ENCODE measurements at regions not wholly inside any gene's neighbourhood (a gene's known extent, or its start where the extent isn't known, plus 50 kb on each side); places are given as distances from the start of the nearest gene placed in this dataset.
"Not testable (repeated sequence)": the region's sequence is repeated elsewhere in the genome, so short reads cannot be mapped to it uniquely, and the experiment has no call there.

- H3K9me3 ChIP-seq: no peaks in the 10 kb centered on the region
- H3K27ac ChIP-seq: no peak overlapping the region
- TF ChIP-seq CTCF (IDR thresholded peaks at IDR 0.05 in 4 of 5, conservative IDR thresholded peaks at IDR 0.05 in 1 of 5): no peak
- TF ChIP-seq POLR2A (IDR thresholded peaks at IDR 0.05): no peak
- H3K4me1 ChIP-seq: no peaks in the 10 kb centered on the region
- H3K4me3 ChIP-seq: no peak overlapping the region
- H3K36me3 ChIP-seq: no peaks in the 10 kb centered on the region
- intact Hi-C loops (cut with DNase I; ENCODE audit: low total_unique reads): no loop called here
- ATAC-seq (no peak), DNase-seq (no peak)
- H3K27me3 ChIP-seq: no peaks in the 10 kb centered on the region
- in situ Hi-C loops (cut with MboI; ENCODE audit: low sequenced_read_pairs in 4 of 4): no loop called here
Measured at GRCh38 chr17:52606590-52606989, 448.1 kb upstream of the CA10 start.

- no peak overlapping the region for H3K27ac ChIP-seq
- no peaks in the 10 kb centered on the region for H3K36me3 ChIP-seq
- DNase-seq (no peak), ATAC-seq (no peak)
- intact Hi-C loops (cut with DNase I; ENCODE audit: low total_unique reads) (no loop called here), in situ Hi-C loops (cut with MboI; ENCODE audit: low sequenced_read_pairs in 4 of 4) (no loop called here)
- no peaks in the 10 kb centered on the region for H3K9me3 ChIP-seq
- no peaks in the 10 kb centered on the region for H3K27me3 ChIP-seq
- H3K4me3 ChIP-seq: no peak overlapping the region
- TF ChIP-seq CTCF (IDR thresholded peaks at IDR 0.05 in 4 of 5, conservative IDR thresholded peaks at IDR 0.05 in 1 of 5) (no peak), POLR2A (IDR thresholded peaks at IDR 0.05) (no peak)
- no peaks in the 10 kb centered on the region for H3K4me1 ChIP-seq
Measured at GRCh38 chr17:52606098-52606497, 447.6 kb upstream of the CA10 start.

GRCh38 chr17:52604105-52604504 is 445.6 kb upstream of the CA10 start:
- Histone ChIP-seq H3K9me3 (no peaks in the 10 kb centered on the region), H3K27ac (no peak overlapping the region), H3K4me1 (no peaks in the 10 kb centered on the region), H3K36me3 (no peaks in the 10 kb centered on the region), H3K4me3 (no peak overlapping the region), H3K27me3 (no peaks in the 10 kb centered on the region)
- no peak for DNase-seq
- TF ChIP-seq POLR2A (IDR thresholded peaks at IDR 0.05) (no peak), CTCF (IDR thresholded peaks at IDR 0.05 in 4 of 5, conservative IDR thresholded peaks at IDR 0.05 in 1 of 5) (no peak)
- ATAC-seq: no peak
- in situ Hi-C loops (cut with MboI; ENCODE audit: low sequenced_read_pairs in 4 of 4): no loop called here
- intact Hi-C loops (cut with DNase I; ENCODE audit: low total_unique reads): no loop called here

GRCh38 chr17:52597452-52598215 is 439.1 kb upstream of the CA10 start:
- in situ Hi-C loops (cut with MboI; ENCODE audit: low sequenced_read_pairs in 4 of 4): loop anchor here in 1 of 4 donors (25.0 kb wide), 1 partner anchor 540 kb away; no protein-coding TSS in a partner anchor
- ATAC-seq: not testable (repeated sequence)

GRCh38 chr17:52594516-52594915 is 436.0 kb upstream of the CA10 start:
- in situ Hi-C loops (cut with MboI; ENCODE audit: low sequenced_read_pairs in 4 of 4): loop anchor here in 1 of 4 donors (25.0 kb wide), 1 partner anchor 543 kb away; no protein-coding TSS in a partner anchor
- intact Hi-C loops (cut with DNase I; ENCODE audit: low total_unique reads): no loop called here

More at GRCh38 chr17:52597452-52598215, 439.1 kb upstream of the CA10 start:
- H3K27ac ChIP-seq; intact Hi-C loops (cut with DNase I; ENCODE audit: low total_unique reads); H3K9me3 ChIP-seq; H3K4me1 ChIP-seq; H3K27me3 ChIP-seq; H3K36me3 ChIP-seq; DNase-seq; H3K4me3 ChIP-seq: not testable (repeated sequence)

More at GRCh38 chr17:52594516-52594915, 436.0 kb upstream of the CA10 start:
- no peak overlapping the region for H3K27ac ChIP-seq
- no peaks in the 10 kb centered on the region for H3K36me3 ChIP-seq
- TF ChIP-seq POLR2A (IDR thresholded peaks at IDR 0.05): no peak
- no peaks in the 10 kb centered on the region for H3K27me3 ChIP-seq
- H3K4me1 ChIP-seq: no peaks in the 10 kb centered on the region
- no peaks in the 10 kb centered on the region for H3K9me3 ChIP-seq
- DNase-seq (no peak), ATAC-seq (no peak)
- no peak overlapping the region for H3K4me3 ChIP-seq
